ENCODE measurements at regions not wholly inside any gene's neighbourhood (a gene's known extent, or its start where the extent isn't known, plus 50 kb on each side); places are given as distances from the start of the nearest gene placed in this dataset.

DNA sequence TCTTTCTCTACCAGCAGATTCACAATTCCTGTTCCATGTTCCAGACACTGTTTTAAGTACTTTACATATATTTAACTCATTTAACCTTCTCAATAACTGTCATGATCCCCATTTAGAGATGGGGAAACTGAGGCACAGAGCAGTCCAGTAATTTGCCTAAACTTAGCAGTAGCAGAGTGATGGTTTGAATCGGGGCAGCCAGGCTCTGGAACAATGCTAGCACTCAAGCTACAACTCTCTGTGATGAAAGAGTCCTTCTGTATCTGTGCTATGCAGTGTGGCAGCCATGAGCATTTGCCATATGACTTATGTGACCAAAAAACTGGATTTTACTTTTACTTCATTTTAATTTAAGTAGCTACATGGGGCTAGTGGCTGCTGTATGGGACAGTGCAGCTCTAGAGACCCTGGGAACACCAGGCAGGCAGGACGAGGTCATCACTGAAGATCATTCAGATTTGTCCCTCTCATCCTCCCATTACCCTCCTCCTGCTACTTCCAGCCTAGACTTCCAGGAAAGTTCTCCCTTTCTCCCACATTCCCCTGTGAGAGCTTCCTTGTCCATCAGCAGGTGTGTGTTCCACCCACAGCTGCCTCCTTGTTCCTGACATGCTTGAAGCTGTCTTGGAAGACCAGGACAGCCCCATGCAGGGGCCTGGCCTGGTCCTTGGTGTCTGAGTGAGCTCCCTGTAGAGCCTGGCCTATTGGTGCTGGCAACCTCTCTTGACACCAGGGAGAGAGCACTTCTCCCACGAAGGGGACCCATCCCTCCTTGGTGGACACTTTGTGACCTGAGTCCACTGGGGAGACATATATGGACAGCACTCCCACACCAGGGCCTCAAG is 157.0 kb downstream of the MRPL14 start (continued):
- TF ChIP-seq, protein P1, sequence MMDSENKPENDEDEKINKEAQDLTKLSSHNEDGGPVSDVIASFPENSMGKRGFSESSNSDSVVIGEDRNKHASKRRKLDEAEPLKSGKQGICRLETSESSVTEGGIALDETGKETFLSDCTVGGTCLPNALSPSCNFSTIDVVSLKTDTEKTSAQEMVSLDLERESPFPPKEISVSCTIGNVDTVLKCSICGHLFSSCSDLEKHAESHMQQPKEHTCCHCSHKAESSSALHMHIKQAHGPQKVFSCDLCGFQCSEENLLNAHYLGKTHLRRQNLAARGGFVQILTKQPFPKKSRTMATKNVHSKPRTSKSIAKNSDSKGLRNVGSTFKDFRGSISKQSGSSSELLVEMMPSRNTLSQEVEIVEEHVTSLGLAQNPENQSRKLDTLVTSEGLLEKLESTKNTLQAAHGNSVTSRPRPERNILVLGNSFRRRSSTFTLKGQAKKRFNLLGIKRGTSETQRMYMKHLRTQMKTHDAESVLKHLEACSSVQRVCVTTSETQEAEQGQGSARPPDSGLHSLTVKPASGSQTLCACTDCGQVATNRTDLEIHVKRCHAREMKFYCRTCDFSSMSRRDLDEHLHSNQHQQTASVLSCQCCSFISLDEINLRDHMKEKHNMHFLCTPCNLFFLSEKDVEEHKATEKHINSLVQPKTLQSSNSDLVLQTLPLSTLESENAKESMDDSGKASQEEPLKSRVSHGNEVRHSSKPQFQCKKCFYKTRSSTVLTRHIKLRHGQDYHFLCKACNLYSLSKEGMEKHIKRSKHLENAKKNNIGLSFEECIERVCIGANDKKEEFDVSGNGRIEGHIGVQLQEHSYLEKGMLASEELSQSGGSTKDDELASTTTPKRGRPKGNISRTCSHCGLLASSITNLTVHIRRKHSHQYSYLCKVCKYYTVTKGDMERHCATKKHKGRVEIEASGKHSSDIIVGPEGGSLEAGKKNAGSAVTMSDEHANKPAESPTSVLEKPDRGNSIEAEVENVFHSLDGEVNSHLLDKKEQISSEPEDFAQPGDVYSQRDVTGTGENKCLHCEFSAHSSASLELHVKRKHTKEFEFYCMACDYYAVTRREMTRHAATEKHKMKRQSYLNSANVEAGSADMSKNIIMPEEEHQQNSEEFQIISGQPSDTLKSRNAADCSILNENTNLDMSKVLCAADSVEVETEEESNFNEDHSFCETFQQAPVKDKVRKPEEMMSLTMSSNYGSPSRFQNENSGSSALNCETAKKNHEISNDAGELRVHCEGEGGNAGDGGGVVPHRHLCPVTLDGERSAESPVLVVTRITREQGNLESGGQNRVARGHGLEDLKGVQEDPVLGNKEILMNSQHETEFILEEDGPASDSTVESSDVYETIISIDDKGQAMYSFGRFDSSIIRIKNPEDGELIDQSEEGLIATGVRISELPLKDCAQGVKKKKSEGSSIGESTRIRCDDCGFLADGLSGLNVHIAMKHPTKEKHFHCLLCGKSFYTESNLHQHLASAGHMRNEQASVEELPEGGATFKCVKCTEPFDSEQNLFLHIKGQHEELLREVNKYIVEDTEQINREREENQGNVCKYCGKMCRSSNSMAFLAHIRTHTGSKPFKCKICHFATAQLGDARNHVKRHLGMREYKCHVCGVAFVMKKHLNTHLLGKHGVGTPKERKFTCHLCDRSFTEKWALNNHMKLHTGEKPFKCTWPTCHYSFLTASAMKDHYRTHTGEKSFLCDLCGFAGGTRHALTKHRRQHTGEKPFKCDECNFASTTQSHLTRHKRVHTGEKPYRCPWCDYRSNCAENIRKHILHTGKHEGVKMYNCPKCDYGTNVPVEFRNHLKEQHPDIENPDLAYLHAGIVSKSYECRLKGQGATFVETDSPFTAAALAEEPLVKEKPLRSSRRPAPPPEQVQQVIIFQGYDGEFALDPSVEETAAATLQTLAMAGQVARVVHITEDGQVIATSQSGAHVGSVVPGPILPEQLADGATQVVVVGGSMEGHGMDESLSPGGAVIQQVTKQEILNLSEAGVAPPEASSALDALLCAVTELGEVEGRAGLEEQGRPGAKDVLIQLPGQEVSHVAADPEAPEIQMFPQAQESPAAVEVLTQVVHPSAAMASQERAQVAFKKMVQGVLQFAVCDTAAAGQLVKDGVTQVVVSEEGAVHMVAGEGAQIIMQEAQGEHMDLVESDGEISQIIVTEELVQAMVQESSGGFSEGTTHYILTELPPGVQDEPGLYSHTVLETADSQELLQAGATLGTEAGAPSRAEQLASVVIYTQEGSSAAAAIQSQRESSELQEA (IDR thresholded peaks at IDR 0.05; ENCODE audit: low read depth): no peak
- TF ChIP-seq DNMT1 (IDR thresholded peaks at IDR 0.05): no peak
- TF ChIP-seq, protein P2, sequence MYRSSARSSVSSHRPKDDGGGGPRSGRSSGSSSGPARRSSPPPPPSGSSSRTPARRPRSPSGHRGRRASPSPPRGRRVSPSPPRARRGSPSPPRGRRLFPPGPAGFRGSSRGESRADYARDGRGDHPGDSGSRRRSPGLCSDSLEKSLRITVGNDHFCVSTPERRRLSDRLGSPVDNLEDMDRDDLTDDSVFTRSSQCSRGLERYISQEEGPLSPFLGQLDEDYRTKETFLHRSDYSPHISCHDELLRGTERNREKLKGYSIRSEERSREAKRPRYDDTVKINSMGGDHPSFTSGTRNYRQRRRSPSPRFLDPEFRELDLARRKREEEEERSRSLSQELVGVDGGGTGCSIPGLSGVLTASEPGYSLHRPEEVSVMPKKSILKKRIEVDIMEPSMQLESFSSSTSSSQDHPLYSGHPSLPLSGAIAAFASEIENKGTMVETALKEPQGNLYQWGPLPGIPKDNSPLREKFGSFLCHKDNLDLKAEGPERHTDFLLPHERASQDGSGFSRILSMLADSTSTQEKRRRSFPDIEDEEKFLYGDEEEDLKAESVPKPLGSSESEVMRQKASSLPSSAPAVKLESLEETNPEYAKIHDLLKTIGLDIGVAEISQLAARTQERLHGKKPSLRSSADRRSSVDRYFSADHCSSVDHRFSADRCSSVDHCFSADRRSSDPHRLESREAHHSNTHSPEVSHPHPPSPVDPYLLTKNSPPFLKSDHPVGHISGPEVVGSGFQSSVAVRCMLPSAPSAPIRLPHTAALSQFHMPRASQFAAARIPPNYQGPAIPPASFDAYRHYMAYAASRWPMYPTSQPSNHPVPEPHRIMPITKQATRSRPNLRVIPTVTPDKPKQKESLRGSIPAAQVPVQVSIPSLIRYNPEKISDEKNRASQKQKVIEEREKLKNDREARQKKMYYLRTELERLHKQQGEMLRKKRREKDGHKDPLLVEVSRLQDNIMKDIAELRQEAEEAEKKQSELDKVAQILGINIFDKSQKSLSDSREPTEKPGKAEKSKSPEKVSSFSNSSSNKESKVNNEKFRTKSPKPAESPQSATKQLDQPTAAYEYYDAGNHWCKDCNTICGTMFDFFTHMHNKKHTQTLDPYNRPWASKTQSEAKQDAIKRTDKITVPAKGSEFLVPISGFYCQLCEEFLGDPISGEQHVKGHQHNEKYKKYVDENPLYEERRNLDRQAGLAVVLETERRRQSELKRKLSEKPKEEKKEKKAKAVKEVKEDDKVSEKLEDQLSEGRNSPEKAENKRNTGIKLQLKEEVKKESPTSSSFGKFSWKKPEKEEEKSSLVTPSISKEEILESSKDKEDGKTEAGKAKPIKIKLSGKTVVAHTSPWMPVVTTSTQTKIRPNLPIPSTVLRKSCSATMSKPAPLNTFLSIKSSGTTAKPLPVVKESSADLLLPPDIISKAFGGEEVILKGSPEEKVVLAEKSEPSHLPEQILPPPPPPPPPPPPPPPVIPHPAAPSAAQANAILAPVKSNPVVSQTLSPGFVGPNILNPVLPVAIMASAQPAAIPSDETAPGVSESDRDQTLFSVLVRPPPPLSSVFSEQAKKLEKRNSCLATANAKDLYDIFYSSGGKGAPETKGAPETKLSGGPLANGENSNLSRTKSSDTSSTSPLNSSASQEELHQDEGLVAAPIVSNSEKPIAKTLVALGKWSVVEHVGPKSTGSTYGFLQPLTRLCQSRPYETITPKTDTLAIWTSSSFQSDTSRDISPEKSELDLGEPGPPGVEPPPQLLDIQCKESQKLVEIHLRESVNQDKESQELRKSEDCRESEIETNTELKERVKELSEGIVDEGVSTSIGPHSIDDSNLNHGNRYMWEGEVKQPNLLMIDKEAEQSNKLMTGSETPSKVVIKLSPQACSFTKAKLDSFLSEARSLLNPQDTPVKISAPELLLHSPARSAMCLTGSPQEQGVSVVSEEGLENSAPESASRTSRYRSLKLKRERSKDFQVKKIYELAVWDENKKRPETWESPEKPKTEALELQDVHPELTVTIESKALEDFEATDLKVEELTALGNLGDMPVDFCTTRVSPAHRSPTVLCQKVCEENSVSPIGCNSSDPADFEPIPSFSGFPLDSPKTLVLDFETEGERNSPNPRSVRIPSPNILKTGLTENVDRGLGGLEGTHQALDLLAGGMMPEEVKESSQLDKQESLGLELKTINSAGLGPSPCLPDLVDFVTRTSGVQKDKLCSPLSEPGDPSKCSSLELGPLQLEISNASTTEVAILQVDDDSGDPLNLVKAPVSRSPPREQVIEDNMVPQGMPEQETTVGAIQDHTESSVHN (IDR thresholded peaks at IDR 0.05; ENCODE audit: borderline replicate concordance in 1 of 2, low read depth in 1 of 2): no peak
- no peak for TF ChIP-seq ZNF436 (CRISPR knock-in tag; IDR thresholded peaks at IDR 0.05)
- no peak for TF ChIP-seq RBM14 (IDR thresholded peaks at IDR 0.05; ENCODE audit: borderline replicate concordance, insufficient read depth, low read depth, low read length)
- TF ChIP-seq TFAM (CRISPR knock-in tag; conservative IDR thresholded peaks at IDR 0.05): no peak
- TF ChIP-seq MCM7 (IDR thresholded peaks at IDR 0.05): no peak
- TF ChIP-seq, protein P3, sequence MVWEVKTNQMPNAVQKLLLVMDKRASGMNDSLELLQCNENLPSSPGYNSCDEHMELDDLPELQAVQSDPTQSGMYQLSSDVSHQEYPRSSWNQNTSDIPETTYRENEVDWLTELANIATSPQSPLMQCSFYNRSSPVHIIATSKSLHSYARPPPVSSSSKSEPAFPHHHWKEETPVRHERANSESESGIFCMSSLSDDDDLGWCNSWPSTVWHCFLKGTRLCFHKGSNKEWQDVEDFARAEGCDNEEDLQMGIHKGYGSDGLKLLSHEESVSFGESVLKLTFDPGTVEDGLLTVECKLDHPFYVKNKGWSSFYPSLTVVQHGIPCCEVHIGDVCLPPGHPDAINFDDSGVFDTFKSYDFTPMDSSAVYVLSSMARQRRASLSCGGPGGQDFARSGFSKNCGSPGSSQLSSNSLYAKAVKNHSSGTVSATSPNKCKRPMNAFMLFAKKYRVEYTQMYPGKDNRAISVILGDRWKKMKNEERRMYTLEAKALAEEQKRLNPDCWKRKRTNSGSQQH (CRISPR knock-in tag; IDR thresholded peaks at IDR 0.05): no peak
- no peak for TF ChIP-seq PHF20 (IDR thresholded peaks at IDR 0.05; ENCODE audit: partially characterized antibody)

Data from K562 (cell line).